ENCODE measurements at regions not wholly inside any gene's neighbourhood (a gene's known extent, or its start where the extent isn't known, plus 50 kb on each side); places are given as distances from the start of the nearest gene placed in this dataset.

DNA sequence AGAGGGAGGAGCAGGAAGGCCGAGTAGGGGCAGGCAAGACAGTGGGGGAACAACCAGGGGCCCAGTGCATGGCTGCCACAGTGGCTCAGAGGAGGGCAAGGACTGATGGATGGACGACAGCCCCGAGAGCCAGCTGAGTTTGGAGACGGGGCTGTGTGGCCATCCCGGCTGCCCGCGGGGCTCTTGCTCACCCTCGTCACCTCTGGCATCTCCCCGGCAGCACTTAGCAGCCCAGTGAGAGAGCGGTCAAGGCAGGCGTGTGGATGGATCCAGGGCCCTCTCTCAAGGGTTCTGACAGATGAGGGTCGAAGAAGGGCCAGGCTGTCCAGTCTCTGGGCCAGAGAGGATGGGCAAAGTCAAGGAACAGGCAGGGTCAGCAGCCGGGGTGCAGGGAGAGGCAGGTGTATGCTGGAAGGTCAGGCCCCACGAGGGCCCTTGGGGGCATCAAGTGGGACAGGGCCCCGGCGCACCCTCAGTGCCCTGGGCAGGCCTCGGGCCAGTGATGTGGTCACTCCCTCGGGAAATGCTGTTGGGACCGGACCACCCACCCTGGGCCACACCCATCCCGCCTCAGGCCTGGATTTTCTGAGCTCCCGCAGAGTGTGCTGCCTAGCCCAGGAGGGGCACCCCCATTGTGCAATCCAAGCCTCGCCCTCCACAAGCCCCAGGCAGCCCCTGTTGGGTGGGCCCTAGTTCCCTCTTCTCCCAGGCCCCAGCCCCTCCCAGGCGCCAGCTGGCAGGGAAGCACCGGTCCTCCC, 56.4 kb upstream of the TPM4 start:
- no peak for ATAC-seq
- intact Hi-C loops (cut with DNase I): no loop called here
- no peak for DNase-seq (ENCODE audit: missing footprints)

DNA sequence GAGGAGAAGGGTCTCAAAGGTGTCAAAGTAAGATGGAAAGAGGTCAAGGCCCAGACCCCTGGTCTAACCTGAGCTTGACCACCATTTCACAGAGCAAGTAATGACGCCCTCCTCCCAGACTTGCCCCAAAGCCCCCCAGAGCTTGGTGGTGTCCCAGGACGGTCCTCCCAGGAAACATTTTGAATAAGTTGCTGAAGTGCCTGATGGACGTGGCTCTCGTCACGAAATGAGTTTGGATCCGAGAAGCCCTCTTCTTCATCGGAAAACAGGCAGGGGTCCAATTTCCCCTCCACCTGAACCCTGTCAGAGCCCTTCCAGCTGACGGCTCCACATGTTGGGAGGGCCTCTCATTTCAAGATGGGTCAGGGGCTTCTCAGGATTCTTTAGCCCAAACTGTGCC, 54.5 kb upstream of the TPM4 start:
- DNase-seq (ENCODE audit: missing footprints) (no peak), ATAC-seq (no peak)
- intact Hi-C loops (cut with DNase I): no loop called here

GRCh38 chr19:16022251-16022650, 54.0 kb upstream of the TPM4 start:
- ATAC-seq (no peak), DNase-seq (ENCODE audit: missing footprints) (no peak)
- intact Hi-C loops (cut with DNase I): no loop called here

DNA sequence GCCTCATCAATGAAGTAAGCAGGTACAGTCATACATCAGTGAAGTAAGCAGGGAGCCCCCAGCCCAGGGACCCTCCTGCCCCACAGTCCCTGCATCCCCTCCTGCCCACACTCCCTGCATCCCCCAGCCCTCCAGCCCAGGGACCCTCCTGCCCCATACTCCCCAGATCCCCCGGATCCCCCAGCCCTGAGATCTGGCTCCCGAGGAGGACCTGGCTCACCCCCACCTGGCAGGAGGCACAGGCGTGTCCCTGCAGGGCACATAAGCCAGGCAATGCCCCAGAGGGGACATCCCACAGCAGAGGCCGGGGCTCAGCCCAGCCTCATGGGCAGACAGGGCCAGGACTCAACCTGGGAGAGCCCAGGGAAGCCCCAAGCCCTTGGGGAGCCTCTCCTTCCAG, 53.6 kb upstream of the TPM4 start:
- intact Hi-C loops (cut with DNase I): no loop called here
- DNase-seq (ENCODE audit: missing footprints) (no peak), ATAC-seq (no peak)

GRCh38 chr19:16023146-16023915, 53.0 kb upstream of the TPM4 start:
- DNase-seq (ENCODE audit: missing footprints) (no peak), ATAC-seq (no peak)
- intact Hi-C loops (cut with DNase I): no loop called here

GRCh38 chr19:16024266-16025107, 51.8 kb upstream of the TPM4 start:
- ATAC-seq (no peak), DNase-seq (ENCODE audit: missing footprints) (no peak)
- intact Hi-C loops (cut with DNase I): no loop called here

- no peak for ATAC-seq
- no peak for DNase-seq (ENCODE audit: missing footprints)
- intact Hi-C loops (cut with DNase I): no loop called here
Measured at GRCh38 chr19:16025108-16026101, 50.9 kb upstream of the TPM4 start.

- no peak for DNase-seq (ENCODE audit: missing footprints)
- ATAC-seq: no peak
- intact Hi-C loops (cut with DNase I): no loop called here
Measured at GRCh38 chr19:16026131-16026530, 50.2 kb upstream of the TPM4 start.
